ENCODE measurements at regions not wholly inside any gene's neighbourhood (a gene's known extent, or its start where the extent isn't known, plus 50 kb on each side); places are given as distances from the start of the nearest gene placed in this dataset.
"Not testable (repeated sequence)": the region's sequence is repeated elsewhere in the genome, so short reads cannot be mapped to it uniquely, and the experiment has no call there.

GRCh38 chr20:19867074-19867473 is 109.0 kb downstream of the RIN2 start:
- FAIRE-seq (no peak), DNase-seq (ENCODE audit: low spot score in 2 of 2) (no peak)

DNA sequence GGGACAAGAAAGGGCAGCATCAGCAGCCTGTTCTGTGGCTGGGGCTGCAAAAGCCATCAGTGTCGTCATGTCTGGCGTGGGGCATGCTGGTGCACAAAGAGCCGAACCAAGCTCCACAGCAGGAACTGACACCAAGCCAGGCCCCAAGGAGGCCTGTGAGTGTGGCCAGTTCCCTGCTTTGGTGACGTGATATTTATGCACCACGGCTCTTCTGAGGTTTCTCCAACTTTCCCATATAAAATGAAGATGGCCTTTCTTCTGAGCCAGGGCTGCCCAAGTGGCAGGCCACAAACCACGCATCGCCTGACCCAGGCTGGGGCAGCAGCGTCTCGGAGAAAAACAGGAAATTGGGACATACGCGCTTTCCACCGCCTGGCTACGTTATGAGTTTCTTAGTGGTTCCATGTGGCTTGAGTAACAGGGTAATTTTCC is 109.9 kb downstream of the RIN2 start:
- DNase-seq (ENCODE audit: low spot score in 2 of 2) (no peak), FAIRE-seq (no peak)

GRCh38 chr20:19868441-19868840 is 110.4 kb downstream of the RIN2 start:
- FAIRE-seq = no peak
- no peak for DNase-seq (ENCODE audit: low spot score in 2 of 2)

DNA sequence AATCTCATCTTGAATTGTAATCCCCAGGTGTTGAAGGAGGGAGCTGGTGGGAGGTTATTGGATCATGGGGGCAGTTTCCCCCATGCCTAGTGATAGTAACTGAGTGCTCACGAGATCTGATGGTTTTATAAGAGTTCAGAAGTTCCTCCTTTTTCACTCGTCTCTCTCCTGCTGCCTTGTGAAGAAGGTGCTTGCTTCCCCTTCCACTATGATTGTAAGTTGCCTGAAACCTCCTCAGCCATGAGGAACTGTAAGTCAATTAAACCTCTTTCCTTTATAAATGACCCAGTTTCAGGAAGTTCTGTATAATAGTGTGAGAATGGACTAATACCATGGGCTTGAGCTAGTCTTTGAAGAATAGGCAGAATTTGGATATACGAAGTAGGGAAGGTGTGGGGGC is 113.9 kb downstream of the RIN2 start:
- FAIRE-seq = no peak
- no peak for DNase-seq (ENCODE audit: low spot score in 2 of 2)

- no peak for FAIRE-seq
- DNase-seq (ENCODE audit: low spot score in 2 of 2) = no peak
Measured at GRCh38 chr20:19874040-19874727, 116.1 kb downstream of the RIN2 start.

DNA sequence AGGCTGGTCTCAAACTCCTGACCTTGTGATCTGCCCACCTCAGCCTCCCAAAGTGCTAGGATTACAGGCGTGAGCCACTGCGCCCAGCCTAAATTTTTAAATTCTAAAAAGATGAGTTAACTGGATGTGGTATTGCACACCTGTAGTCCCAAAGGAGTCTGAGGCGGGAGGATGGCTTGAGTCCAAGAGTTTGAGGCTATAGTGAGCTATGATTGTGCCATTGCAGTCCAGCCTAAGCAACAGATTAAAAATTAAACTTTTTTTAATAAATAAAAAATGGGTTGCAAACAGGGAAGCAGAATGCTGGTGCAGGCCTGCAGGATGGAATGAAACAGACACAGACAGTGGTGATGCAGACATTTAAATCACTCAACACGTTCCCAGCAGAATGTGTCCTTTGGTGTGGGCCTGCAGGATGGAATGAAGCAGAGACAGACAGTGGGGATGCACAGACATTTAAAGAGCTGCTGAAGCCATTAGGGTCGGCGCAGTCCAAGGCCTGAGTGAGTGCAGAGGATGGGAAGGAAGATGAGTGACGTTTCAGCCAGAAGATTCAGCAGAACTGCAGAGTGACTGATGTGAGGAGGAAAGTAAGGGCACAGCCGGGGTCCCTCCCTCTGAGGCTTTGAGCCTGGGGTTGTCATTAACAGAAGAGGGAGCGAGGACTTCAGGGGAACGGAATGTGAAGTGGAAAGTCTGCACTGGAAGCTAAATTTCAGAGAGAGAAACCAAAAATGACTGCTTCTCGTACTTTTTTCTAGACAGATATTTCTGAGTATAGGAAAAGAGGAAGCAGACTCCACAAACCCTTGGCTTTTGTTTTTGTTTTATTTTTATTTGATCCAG is 117.5 kb downstream of the RIN2 start:
- FAIRE-seq = no peak
- no peak for DNase-seq (ENCODE audit: low spot score in 2 of 2)

- no peak for FAIRE-seq
- DNase-seq (ENCODE audit: low spot score in 2 of 2) = no peak
Measured at GRCh38 chr20:19876828-19877460, 118.9 kb downstream of the RIN2 start.

GRCh38 chr20:19879874-19880255 is 121.8 kb downstream of the RIN2 start:
- not testable (repeated sequence) for DNase-seq (ENCODE audit: low spot score in 2 of 2); FAIRE-seq

GRCh38 chr20:19880256-19881079 is 122.4 kb downstream of the RIN2 start:
- FAIRE-seq (no peak), DNase-seq (ENCODE audit: low spot score in 2 of 2) (no peak)

GRCh38 chr20:19881080-19881840 is 123.2 kb downstream of the RIN2 start:
- DNase-seq (ENCODE audit: low spot score in 2 of 2) (no peak), FAIRE-seq (no peak)

- FAIRE-seq (no peak), DNase-seq (ENCODE audit: low spot score in 2 of 2) (no peak)
Measured at GRCh38 chr20:19881990-19882389, 123.9 kb downstream of the RIN2 start.

DNA sequence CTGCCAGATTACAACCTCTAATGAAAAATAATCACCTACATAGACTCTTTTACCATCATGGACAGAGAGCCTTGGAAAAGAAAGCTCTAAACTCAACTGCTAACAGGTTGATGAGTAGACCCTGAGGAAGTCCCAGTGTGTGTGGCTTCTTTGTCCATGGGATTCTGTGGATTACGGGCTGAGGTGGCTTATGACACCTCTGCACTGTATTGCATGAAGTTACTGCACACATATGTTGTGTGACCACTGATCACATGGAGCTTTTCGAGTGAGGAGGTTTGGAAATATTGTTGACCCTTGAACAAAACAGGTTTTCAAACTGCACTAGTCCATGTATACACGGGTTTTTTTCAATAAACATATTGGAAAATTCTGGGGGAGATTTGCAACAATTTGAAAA is 124.4 kb downstream of the RIN2 start:
- FAIRE-seq (no peak), DNase-seq (ENCODE audit: low spot score in 2 of 2) (no peak)

GRCh38 chr20:19883501-19883900 is 125.4 kb downstream of the RIN2 start:
- FAIRE-seq (no peak), DNase-seq (ENCODE audit: low spot score in 2 of 2) (no peak)

DNA sequence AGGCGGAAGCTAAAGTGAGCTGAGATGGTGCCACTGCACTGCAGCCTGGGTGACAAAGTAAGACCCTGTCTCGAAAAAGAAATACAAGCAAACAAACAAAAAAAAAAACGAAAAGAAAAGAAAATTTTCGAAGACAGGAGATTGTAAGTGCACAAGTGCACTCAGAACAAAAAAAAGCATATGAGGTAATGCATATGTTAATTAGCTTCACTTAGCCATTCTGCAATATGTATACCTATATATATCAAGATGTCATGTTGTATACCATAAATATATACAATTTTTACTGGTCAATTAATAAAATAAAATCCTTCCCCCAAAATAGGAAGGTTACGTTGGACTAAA is 127.5 kb downstream of the RIN2 start:
- FAIRE-seq = no peak
- DNase-seq (ENCODE audit: low spot score in 2 of 2) = no peak

DNA sequence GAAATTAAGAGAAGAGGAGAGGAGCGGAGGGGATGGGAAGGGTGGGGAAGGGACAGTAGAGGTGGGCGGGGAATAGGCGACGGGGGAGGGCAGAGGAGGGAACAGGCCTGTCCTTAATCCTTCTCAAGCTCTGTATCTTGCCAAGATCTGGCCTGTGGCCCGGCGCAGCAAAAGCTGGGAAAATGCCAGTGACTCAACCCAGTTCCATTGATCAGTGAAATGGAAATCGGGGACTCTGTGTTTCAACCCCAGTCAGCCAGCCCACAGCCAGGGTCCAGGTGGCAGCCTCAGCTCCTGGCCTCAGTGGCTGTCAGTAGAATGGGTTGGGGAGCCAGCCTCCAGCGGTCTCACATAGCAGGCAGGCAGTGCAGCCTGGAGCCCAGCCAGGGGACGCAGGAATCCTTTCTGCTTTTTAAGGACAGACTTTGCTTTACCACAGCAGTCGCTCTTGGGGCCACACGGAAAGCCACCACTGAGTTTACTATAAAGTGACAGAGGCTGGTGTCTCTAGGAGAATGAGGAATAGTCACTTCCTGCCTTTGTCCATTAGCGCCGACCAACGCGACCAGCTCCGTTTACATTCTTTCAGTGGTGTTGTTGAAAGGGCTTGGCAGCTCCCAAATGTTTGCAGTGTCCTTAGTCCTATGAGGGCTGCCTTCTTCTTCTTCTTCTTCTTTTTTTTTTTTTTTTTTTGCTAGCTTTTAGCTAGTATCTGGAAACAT is 128.0 kb downstream of the RIN2 start:
- FAIRE-seq (no peak), DNase-seq (ENCODE audit: low spot score in 2 of 2) (no peak)

- FAIRE-seq (no peak), DNase-seq (ENCODE audit: low spot score in 2 of 2) (no peak)
Measured at GRCh38 chr20:19886661-19887288, 128.7 kb downstream of the RIN2 start.

GRCh38 chr20:19887556-19888268 is 129.4 kb upstream of the NAA20 start:
- DNase-seq (ENCODE audit: low spot score in 2 of 2) (no peak), FAIRE-seq (no peak)

DNA sequence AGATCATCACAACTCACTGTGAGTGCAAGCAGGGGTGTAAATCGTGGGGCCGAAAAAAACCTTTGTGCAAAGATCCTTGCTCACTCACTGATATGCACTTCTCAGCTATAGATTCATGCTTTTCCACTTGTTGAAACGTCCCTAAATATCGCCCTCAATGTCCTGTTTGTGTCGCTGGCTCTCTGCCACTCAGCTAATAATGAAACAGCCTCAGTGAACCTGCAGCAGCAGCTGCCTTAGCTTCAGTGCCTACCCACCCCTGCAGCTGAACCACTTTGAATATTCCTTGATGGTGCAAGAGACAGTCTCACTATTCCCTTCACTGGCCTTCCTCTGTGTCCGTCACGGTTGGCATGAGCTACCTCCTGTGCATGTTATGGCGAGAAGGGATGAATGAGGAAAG is 128.9 kb upstream of the NAA20 start:
- DNase-seq (ENCODE audit: low spot score in 2 of 2) = no peak

More for the DNA sequence above, 128.9 kb upstream of the NAA20 start:
- no peak for FAIRE-seq

Measured in frontal cortex (tissue), 3 donors.